ENCODE measurements at regions not wholly inside any gene's neighbourhood (a gene's known extent, or its start where the extent isn't known, plus 50 kb on each side); places are given as distances from the start of the nearest gene placed in this dataset.

- no peak overlapping the region for H2AFZ ChIP-seq (ENCODE audit: low read length)
- no peaks in the 10 kb centered on the region for H3K79me2 ChIP-seq (ENCODE audit: low read length)
- H3K9ac ChIP-seq (ENCODE audit: low read length), result no peak overlapping the region
- H3K4me1 ChIP-seq (ENCODE audit: low read length), result no peaks in the 10 kb centered on the region
- no peak for DNase-seq
- no peaks in the 10 kb centered on the region for H3F3A ChIP-seq (ENCODE audit: insufficient read depth, low read length)
- H3K27me3 ChIP-seq (replicated peaks; ENCODE audit: insufficient read depth, low read length), result no peaks in the 10 kb centered on the region
- H3K36me3 ChIP-seq (replicated peaks; ENCODE audit: insufficient read depth, low read length), result no peaks in the 10 kb centered on the region
- H3K9me3 ChIP-seq (replicated peaks; ENCODE audit: insufficient read depth, low read length), result no peaks in the 10 kb centered on the region
- TF ChIP-seq EZH2 (optimal IDR thresholded peaks at IDR 0.05; ENCODE audit: low read depth, low read length), result no peak
- TF ChIP-seq EZH2phosphoT487 (IDR thresholded peaks at IDR 0.05; ENCODE audit: low read length), result no peak
- TF ChIP-seq CTCF (IDR thresholded peaks at IDR 0.05; ENCODE audit: low read length), result no peak
- no peak overlapping the region for H3K27ac ChIP-seq (ENCODE audit: low read length)
- no peaks in the 10 kb centered on the region for H4K20me1 ChIP-seq (ENCODE audit: insufficient read depth, low read length)
- no peaks in the 10 kb centered on the region for H3K9me2 ChIP-seq (replicated peaks; ENCODE audit: insufficient read depth, low read length)
- H3K4me2 ChIP-seq (ENCODE audit: low read depth, low read length), result no peak overlapping the region
- no peak overlapping the region for H3K4me3 ChIP-seq (ENCODE audit: low read length)
These were observed 327.4 kb downstream of the SH3GL2 start for GRCh38 chr9:17906176-17906840.

GRCh38 chr9:17906841-17907778 is 328.2 kb downstream of the SH3GL2 start:
- DNase-seq, result no peak
- Histone ChIP-seq H3K4me2 (ENCODE audit: low read depth, low read length) (no peak overlapping the region), H3K27ac (ENCODE audit: low read length) (no peak overlapping the region), H3K36me3 (replicated peaks; ENCODE audit: insufficient read depth, low read length) (no peaks in the 10 kb centered on the region), H4K20me1 (ENCODE audit: insufficient read depth, low read length) (no peaks in the 10 kb centered on the region), H3K4me1 (ENCODE audit: low read length) (no peaks in the 10 kb centered on the region), H3K4me3 (ENCODE audit: low read length) (no peak overlapping the region), H3K9ac (ENCODE audit: low read length) (no peak overlapping the region), H3K9me2 (replicated peaks; ENCODE audit: insufficient read depth, low read length) (no peaks in the 10 kb centered on the region), H3F3A (ENCODE audit: insufficient read depth, low read length) (no peaks in the 10 kb centered on the region), H3K9me3 (replicated peaks; ENCODE audit: insufficient read depth, low read length) (no peaks in the 10 kb centered on the region), H3K79me2 (ENCODE audit: low read length) (no peaks in the 10 kb centered on the region), H2AFZ (ENCODE audit: low read length) (no peak overlapping the region), H3K27me3 (replicated peaks; ENCODE audit: insufficient read depth, low read length) (no peaks in the 10 kb centered on the region)
- TF ChIP-seq EZH2 (optimal IDR thresholded peaks at IDR 0.05; ENCODE audit: low read depth, low read length), result no peak
- TF ChIP-seq EZH2phosphoT487 (IDR thresholded peaks at IDR 0.05; ENCODE audit: low read length), result no peak
- no peak for TF ChIP-seq CTCF (IDR thresholded peaks at IDR 0.05; ENCODE audit: low read length)

DNA sequence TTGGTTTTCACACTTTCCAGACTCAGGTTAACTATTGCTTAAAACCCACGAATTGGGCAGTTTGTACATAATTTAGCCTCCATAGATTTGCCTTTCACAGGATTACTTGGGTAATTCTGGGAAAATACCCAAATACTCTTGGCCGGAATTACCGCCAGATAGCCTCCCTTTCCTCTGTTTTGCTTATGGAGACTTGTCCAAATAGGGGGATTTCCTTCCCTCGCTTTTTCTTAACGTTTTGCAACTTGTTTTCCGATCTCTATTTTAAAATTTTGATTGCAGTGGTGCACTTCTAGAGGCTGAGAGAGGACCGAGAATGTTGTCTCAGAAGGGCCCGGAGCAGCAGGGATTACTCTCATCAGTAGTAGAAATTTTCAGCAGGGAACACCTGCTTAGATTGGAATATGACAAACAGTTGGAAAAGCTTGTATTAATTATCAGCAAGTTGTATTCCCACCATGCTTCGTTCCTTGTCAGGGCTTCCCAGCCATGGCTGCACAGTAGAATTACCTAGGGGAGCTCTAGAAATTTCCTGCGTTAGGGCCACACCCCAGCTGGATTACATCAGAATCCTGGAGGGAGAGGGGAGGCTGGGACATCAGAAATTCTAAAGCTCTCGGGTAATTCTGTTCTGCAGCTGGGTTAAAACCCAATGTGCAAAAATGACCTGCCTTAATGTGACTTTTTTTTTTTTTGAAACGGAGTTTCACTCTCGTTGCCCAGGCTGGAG is 329.1 kb downstream of the SH3GL2 start:
- Histone ChIP-seq H3F3A (ENCODE audit: insufficient read depth, low read length) (no peaks in the 10 kb centered on the region), H3K27ac (ENCODE audit: low read length) (no peak overlapping the region), H3K9me2 (replicated peaks; ENCODE audit: insufficient read depth, low read length) (no peaks in the 10 kb centered on the region), H3K4me2 (ENCODE audit: low read depth, low read length) (no peak overlapping the region), H4K20me1 (ENCODE audit: insufficient read depth, low read length) (no peaks in the 10 kb centered on the region), H3K79me2 (ENCODE audit: low read length) (no peaks in the 10 kb centered on the region), H3K27me3 (replicated peaks; ENCODE audit: insufficient read depth, low read length) (no peaks in the 10 kb centered on the region), H3K36me3 (replicated peaks; ENCODE audit: insufficient read depth, low read length) (no peaks in the 10 kb centered on the region), H3K9me3 (replicated peaks; ENCODE audit: insufficient read depth, low read length) (no peaks in the 10 kb centered on the region), H3K4me3 (ENCODE audit: low read length) (no peak overlapping the region), H3K4me1 (ENCODE audit: low read length) (no peaks in the 10 kb centered on the region), H3K9ac (ENCODE audit: low read length) (no peak overlapping the region), H2AFZ (ENCODE audit: low read length) (no peak overlapping the region)
- TF ChIP-seq EZH2phosphoT487 (IDR thresholded peaks at IDR 0.05; ENCODE audit: low read length) (no peak), CTCF (IDR thresholded peaks at IDR 0.05; ENCODE audit: low read length) (no peak), EZH2 (optimal IDR thresholded peaks at IDR 0.05; ENCODE audit: low read depth, low read length) (no peak)
- DNase-seq, result no peak

Data from MM.1S (cell line).